Inflammatory macrophage treated with lipopolysaccharide for 1 hour (primary cell): ENCODE measurements at regions not wholly inside any gene's neighbourhood (a gene's known extent, or its start where the extent isn't known, plus 50 kb on each side); places are given as distances from the start of the nearest gene placed in this dataset.

Experiments
- DNase-seq, 2 donors: peaks; one replicate each; pipeline ENCODE4 v3.0.0-alpha.2; 2020 to 2022

- DNase-seq: no peak
These were observed 156.1 kb downstream of the PMP22 start for GRCh38 chr17:15108992-15109391.

- no peak for DNase-seq
These were observed 158.6 kb downstream of the PMP22 start for GRCh38 chr17:15106540-15106939.

DNA sequence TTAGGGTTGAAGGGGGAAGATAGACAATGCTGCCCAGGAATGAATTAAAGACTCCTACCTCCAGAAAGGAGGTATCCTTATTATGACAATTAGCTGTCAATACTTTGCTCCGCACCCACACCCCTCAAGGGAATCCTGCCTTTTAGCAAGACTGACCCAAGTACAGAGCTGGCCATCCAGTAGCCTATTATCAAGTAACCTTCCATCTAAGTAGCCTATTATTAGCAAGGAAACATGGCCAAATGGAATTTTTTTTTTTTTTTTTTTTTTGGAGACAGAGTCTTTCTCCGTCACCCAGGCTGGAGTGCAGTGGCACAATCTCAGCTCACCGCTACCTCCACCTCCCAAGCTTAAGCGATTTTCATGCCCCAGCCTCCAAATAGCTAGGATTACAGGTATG lies 161.3 kb downstream of the PMP22 start:
- DNase-seq: no peak

- no peak for DNase-seq
These were observed 164.0 kb downstream of the PMP22 start for GRCh38 chr17:15101175-15101574.

- DNase-seq: no peak
These were observed 168.6 kb downstream of the PMP22 start for GRCh38 chr17:15096511-15096910.

GRCh38 chr17:15095935-15096334 lies 169.2 kb downstream of the PMP22 start:
- no peak for DNase-seq

GRCh38 chr17:15092762-15093161 lies 172.4 kb downstream of the PMP22 start:
- DNase-seq: no peak

DNA sequence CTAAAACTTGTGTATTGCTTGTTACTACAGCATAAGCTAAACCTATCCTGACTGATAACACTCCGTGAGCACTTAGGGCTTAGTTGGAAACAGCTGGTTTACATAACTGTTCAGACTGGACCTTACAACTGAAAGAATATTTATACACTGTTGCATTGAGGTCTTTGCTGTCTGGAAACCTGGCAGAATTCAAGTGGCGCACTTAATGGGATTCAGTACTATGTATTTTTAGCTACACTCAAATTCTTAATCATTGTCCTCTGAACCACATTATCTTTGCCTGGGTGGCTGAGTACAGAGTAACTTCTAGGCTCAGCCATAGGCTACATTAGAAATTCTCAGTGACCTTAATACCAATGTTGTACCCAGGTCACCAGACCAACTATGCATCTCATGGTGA lies 172.9 kb downstream of the PMP22 start:
- DNase-seq: no peak

DNA sequence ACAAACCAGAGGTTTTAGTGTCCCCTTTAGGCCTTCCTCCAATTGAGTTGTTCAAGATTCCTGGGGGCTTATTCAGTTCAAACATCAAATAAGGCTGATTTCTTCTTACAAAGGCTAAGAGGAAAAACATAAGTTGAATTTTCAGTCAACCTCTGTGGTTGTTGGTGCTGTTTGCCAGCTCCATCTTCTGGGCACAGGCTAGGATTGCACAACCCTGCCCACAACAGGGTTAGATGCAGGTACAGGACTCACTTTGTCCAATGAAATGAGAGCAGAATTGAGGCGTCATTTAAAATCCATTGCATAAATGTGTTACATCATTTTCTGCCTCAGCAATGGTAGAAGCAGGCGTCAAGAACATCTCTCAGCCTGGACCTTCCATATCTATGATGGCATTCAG lies 173.3 kb downstream of the PMP22 start:
- no peak for DNase-seq

GRCh38 chr17:15090533-15090932 lies 174.6 kb downstream of the PMP22 start:
- no peak for DNase-seq

- DNase-seq: no peak
These were observed 177.2 kb downstream of the PMP22 start for GRCh38 chr17:15087946-15088345.

GRCh38 chr17:15086776-15087295 lies 178.3 kb downstream of the PMP22 start:
- DNase-seq: no peak

DNA sequence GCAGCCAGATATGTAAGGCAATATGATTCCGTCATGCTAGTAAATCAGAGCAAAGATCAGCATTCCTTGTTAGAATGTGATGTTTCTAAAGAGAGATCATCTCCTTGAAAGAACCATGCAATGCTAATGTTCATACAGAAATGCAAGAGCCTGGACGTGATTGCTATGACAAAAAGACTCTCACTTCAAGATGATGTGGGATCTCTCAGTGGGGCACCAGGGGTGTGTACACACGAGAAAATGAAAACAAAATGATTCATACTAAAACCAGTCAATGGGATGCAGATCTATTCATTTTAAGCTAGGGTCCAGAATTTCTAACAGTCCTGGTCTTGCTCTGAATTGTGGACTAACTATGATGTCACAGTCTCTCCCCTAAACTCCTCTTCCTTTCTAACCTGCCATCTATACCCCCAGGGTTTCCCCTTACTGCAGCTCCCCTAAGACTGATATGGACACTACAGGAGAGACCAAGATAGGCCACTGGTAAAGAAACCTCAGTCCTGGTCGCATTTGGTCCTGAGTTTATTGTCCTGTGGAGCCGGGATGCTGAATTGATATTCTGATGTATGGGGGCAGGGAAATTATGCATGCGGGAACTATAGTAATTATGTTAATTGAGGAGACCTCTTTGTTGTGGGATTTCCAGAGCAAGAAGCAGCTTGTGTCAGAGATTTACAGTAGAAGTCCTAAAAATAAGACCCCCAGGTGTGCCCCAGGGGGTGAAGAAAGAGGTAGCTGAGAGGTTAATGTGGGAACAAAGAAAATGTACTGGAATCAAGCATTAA lies 179.0 kb downstream of the PMP22 start:
- no peak for DNase-seq

- DNase-seq: no peak
These were observed 181.9 kb downstream of the PMP22 start for GRCh38 chr17:15083225-15083624.

- no peak for DNase-seq
These were observed 184.1 kb downstream of the PMP22 start for GRCh38 chr17:15081008-15081407.

- DNase-seq: no peak
These were observed 186.6 kb downstream of the PMP22 start for GRCh38 chr17:15078570-15078969.

DNA sequence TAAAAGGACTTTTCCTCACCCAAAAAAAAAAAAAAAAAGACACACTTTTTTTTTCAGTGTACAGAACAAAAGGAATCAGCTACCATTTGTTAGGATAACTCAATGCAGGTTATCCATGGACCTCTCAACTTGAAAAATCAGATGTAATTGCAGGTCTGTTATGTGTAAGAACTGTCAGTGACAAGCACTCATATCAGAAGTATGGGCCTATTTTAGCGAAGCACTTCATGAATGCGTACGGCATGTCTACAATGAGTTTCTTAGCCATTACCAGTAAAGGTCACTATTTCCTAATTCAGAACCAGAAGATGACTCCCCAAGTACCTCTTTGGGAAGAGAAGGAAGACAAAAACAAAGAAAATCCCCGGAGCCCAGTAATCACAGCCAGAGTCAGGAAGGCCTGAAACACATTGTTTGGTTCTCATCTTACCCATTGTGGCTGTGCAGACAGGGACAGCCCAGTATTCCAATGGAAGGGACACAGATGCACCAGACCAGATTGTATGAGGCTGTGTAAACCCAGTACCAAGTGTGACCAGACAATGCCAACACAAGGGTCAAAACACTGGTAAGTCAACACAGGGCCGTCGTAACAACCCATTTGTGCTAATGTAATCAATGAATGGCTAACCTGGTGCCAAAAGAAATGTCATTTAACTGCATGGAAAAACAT lies 188.0 kb downstream of the PMP22 start:
- no peak for DNase-seq

- no peak for DNase-seq
These were observed 213.2 kb downstream of the PMP22 start for GRCh38 chr17:15051933-15052332.

GRCh38 chr17:15049795-15050160 lies 215.3 kb downstream of the PMP22 start:
- no peak for DNase-seq

GRCh38 chr17:15048933-15049794 lies 216.0 kb downstream of the PMP22 start:
- DNase-seq: no peak

DNA sequence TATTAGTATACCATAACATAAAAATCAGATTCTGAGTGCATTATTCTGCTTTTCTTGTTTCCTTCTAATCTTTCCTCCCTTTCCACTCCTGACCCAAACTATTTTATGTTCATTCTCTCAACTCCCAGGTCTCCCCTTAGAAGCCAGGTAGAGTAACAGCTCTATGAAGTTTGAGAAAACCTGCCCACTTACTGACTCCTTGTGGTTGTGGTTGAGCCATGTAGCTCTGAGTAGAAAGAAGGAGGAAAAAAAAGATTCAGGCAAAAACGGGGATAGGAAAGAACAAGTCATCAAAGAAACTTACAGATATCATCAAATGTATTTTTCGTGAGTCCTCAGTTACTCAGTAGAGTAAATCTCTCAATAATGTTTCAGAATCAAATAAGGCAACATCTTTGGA lies 216.7 kb downstream of the PMP22 start:
- DNase-seq: no peak

DNA sequence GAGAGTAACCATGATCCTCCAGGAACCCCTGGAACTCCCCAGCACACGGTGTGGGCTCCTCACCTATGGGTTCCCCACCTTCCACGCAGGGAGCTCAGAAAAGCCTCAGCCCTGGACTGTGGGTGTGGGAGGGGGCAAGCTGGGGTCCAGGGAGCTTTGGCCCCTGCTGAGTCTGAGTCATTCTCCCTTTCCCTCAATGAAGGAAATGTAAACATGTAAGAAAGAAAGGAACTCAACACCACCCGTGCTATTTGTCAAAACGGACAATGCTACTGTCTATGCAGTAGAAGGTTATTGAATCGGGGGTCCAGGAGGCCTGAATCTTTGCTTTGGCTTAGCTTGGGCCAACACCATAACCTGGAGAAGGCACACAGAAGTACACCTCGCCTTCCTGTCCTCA lies 222.8 kb downstream of the PMP22 start:
- no peak for DNase-seq

- DNase-seq: no peak
These were observed 225.8 kb downstream of the PMP22 start for GRCh38 chr17:15039366-15039765.
